HFF-Myc (cell line): ENCODE measurements at regions not wholly inside any gene's neighbourhood (a gene's known extent, or its start where the extent isn't known, plus 50 kb on each side); places are given as distances from the start of the nearest gene placed in this dataset.

ENCODE experiments used
- DNase-seq: peaks from one replicate; pipeline ENCODE4 v3.0.0-alpha.2; 2011; ENCODE audit warnings: low read depth; ENCODE audit errors: extremely low read depth
- H3K4me3 ChIP-seq: replicated peaks from 2 replicates; pipeline ENCODE4 v1.5.1; 2011; ENCODE audit warnings: low read depth, mild to moderate bottlenecking, control low read depth, low read length
- TF ChIP-seq, protein P1 (sequence below): IDR thresholded peaks from 2 replicates; pipeline ENCODE4 v1.5.1; 2012; ENCODE audit warnings: mild to moderate bottlenecking, low read depth, low read length, control low read depth; ENCODE audit errors: missing control alignments

DNA sequence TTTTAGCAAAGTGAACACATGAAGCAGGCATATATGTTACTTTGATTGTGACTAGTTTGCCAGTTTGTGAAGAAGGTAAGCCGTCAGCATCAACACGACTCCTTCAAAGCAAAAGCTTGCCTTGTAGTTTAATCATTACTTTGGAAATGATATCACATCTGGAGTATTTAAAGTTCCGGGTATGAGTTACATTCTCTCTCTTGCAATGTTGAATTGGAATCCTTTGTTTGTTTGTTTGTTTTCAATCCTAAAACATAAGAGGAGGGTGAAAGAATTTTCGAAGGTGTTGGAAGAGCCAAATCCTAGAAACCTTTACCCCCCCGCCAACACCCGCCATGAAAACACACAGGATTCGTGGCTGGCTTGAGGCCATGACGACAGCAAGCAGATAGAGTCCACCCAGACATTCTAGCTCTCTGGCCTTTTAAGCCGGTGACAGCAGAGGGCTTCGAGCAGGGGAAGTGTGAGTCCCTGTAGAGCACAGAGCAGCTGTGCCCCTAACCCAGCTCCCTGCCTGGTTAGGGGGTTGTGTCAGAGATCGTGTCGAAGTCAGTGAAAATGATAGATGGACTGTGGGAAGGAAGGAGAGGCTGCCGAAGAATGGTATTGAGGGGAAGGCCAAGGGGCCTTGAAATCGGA, 103.8 kb upstream of the SMIM21 start:
- H3K4me3 ChIP-seq, result no peak overlapping the region
- TF ChIP-seq, protein P1, sequence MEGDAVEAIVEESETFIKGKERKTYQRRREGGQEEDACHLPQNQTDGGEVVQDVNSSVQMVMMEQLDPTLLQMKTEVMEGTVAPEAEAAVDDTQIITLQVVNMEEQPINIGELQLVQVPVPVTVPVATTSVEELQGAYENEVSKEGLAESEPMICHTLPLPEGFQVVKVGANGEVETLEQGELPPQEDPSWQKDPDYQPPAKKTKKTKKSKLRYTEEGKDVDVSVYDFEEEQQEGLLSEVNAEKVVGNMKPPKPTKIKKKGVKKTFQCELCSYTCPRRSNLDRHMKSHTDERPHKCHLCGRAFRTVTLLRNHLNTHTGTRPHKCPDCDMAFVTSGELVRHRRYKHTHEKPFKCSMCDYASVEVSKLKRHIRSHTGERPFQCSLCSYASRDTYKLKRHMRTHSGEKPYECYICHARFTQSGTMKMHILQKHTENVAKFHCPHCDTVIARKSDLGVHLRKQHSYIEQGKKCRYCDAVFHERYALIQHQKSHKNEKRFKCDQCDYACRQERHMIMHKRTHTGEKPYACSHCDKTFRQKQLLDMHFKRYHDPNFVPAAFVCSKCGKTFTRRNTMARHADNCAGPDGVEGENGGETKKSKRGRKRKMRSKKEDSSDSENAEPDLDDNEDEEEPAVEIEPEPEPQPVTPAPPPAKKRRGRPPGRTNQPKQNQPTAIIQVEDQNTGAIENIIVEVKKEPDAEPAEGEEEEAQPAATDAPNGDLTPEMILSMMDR, result no peak
- DNase-seq, result no peak

DNA sequence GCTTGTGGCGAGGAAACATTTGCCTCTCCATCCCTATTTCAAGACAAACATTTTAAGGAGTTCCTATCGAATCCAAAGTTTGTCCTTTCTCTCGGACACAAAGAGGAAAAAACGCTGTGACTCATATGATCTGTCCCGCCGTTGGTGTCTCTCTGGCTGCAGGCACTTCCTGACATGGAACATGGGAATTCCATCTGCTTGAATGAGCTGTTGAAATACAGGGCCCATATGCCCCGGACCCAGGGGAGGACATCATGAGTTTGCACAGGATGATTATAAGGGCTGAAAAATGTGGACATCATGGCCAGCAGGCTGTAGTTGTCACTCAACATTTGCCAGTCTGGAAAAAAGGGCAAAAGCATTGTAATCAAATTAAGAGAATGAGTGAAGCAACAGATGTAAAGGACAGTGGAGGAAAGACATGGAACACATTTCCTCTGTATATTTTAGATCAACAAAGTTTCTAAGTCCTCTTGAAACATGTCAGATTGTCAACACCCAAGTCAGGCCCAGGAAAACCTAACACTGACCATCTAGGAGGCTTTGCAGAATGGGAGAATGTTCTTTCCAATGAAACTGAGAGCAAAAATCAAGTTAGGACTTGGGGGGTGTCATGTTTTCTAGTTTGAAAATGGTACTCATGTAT, 103.2 kb upstream of the SMIM21 start:
- no peak overlapping the region for H3K4me3 ChIP-seq
- TF ChIP-seq, protein P1, result no peak
- DNase-seq, result no peak

DNA sequence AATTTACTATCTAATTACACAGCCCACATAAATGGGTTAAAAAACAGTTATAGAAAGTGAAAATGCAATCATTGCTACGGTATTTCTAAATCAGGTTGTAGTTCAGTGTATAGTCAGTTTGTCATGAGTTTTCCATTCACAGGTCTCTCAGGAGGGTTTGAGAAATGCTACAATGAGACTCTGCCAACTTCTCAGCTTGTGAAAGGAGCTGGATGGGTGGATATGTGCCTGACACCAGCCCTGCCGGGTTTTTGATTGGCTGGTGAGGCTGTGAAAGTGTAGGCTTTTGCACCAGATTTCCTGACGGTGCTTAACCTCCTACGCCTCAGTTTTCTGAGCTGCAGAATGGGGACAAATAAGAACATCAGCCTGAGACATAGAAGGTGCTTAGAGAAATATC, 102.6 kb upstream of the SMIM21 start:
- no peak overlapping the region for H3K4me3 ChIP-seq
- DNase-seq, result no peak
- TF ChIP-seq, protein P1, result no peak

GRCh38 chr18:75529394-75529793, 101.9 kb upstream of the SMIM21 start:
- TF ChIP-seq, protein P1, result no peak
- DNase-seq, result no peak
- H3K4me3 ChIP-seq, result no peak overlapping the region

DNA sequence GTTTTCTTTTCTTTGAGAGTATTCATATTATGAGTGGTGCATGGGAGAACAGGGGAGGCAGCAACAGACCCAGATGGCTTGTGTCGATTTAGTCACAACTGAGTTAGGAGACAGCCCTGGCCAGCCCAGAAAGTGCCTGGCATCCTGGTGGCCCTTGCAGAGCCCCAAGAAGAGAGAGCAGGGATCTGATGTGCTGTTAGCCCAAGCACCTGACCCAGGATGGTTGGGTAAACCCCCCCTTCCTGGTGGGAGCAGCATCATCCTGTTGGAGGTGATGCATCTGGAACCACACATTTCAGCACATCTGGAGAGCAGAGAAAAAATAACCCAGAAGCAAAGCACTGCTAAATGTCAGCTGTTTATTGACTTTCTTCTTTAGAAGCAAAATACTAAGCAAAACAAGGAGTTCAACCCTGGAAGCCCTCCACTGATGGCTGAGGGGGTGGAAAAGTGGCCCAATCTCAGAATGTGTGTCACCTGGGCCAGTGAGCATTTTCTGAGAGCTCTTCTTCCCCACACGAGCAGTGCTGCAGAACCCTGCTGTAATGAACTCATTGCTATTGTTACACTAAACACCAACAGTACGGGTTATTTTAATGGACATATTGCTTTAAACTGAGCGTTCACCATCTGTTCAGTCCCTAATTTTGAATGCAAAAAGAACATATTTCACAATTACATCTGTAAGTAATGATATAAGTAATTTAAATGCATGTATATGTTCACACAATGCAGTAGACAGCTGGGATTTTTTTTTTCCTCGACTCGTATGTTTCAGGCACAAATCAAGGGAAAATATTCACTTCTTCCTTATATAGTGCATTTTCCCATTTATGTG, 100.6 kb upstream of the SMIM21 start:
- no peak for DNase-seq
- TF ChIP-seq, protein P1, result no peak

GRCh38 chr18:75526038-75526437, 98.5 kb upstream of the SMIM21 start:
- no peak overlapping the region for H3K4me3 ChIP-seq
- TF ChIP-seq, protein P1, result no peak
- no peak for DNase-seq

More for the DNA sequence above, 100.6 kb upstream of the SMIM21 start:
- no peak overlapping the region for H3K4me3 ChIP-seq
